GM12878 (cell line): ENCODE measurements at regions not wholly inside any gene's neighbourhood (a gene's known extent, or its start where the extent isn't known, plus 50 kb on each side); places are given as distances from the start of the nearest gene placed in this dataset.

Source experiments
- ATAC-seq: fragments of 200-7000 bp; cut with Tn5 transposase; 3 replicates; pipeline ENCODE4 v1.9.1; 2020; ENCODE audit warnings: mild to moderate bottlenecking, moderate library complexity
- BruUV-seq: library from RNA; stranded (reverse); fragments of 400-500 nt; replicated peaks from 2 replicates; lab custom pipeline; 2021; lab: Mats Ljungman, UMichigan
- CTCF ChIA-PET: fragments of 300-600 bp; sonication (Branson Sonifier 250); formaldehyde crosslinking; extraction: SDS; loops from one replicate; lab custom pipeline; 2021; ENCODE audit warnings: inconsistent platforms; lab: Yijun Ruan, JAX
- POLR2A ChIA-PET: fragments of 350-600 bp; formaldehyde crosslinking; extraction: SDS; loops from one replicate; lab custom pipeline; 2021; ENCODE audit warnings: inconsistent platforms; lab: Charles Lee
- RAD21 ChIA-PET: fragments of 300-600 bp; sonication (Branson Sonifier 250); formaldehyde crosslinking; loops from one replicate; lab custom pipeline; 2023; ENCODE audit warnings: antibody characterized with exemption; ENCODE audit not compliant: unreplicated experiment; lab: Charles Lee
- SMC1A ChIA-PET: fragments of 300-600 bp; sonication (Branson Sonifier 250); formaldehyde crosslinking; loops from one replicate; lab custom pipeline; 2023; ENCODE audit not compliant: unreplicated experiment, uncharacterized antibody; lab: Charles Lee
- DNase-seq: peaks from one replicate; pipeline ENCODE4 v3.0.0-alpha.2; 2011; ENCODE audit warnings: low read depth, low spot score
- FAIRE-seq: peaks from 3 replicates; lab custom pipeline; 2011; peaks lifted over from hg19 to GRCh38; lab: Jason Lieb, UNC
- H2AFZ ChIP-seq: 2 replicates; pipeline ENCODE4 v1.6.0; 2011; ENCODE audit warnings: low read depth, low read length, control low read depth; ENCODE audit not compliant: control insufficient read depth
- H3K27ac ChIP-seq: 2 replicates; pipeline ENCODE4 v1.5.1; 2011; ENCODE audit warnings: control low read depth; ENCODE audit not compliant: control insufficient read depth, insufficient read depth
- H3K27me3 ChIP-seq, 2 experiments: replicated peaks in 1 of 2; 2 replicates each; pipeline versions ENCODE4 v1.6.0 to v1.6.1; 2011; ENCODE audit warnings: low read length in 1 of 2; ENCODE audit not compliant: control insufficient read depth in 2 of 2, insufficient read depth in 2 of 2
- H3K36me3 ChIP-seq, 2 experiments: 2 replicates each; pipeline ENCODE4 v1.5.1; 2011; ENCODE audit warnings: low read length in 1 of 2; ENCODE audit not compliant: control insufficient read depth in 2 of 2, insufficient read depth in 2 of 2
- H3K4me1 ChIP-seq: 2 replicates; pipeline ENCODE4 v1.6.1; 2011; ENCODE audit warnings: mild to moderate bottlenecking, low read length, moderate library complexity, mixed read lengths; ENCODE audit not compliant: control insufficient read depth, insufficient read depth
- H3K4me2 ChIP-seq: 2 replicates; pipeline ENCODE4 v1.6.0; 2011; ENCODE audit warnings: control low read depth; ENCODE audit not compliant: control insufficient read depth, insufficient read depth
- H3K4me3 ChIP-seq: fragments of 200-600 bp; sonication (generic); 2 replicates; pipeline ENCODE4 v1.5.1; 2016
- H3K79me2 ChIP-seq: 2 replicates; pipeline ENCODE4 v1.6.0; 2011; ENCODE audit warnings: low read length; ENCODE audit not compliant: control insufficient read depth, insufficient read depth
- H3K9ac ChIP-seq: 2 replicates; pipeline ENCODE4 v1.8.0; 2011; ENCODE audit warnings: low read length, control low read depth, mixed read lengths; ENCODE audit not compliant: control insufficient read depth, insufficient read depth
- H3K9me3 ChIP-seq: replicated peaks from 3 replicates; pipeline ENCODE4 v1.5.1; 2011; ENCODE audit warnings: mild to moderate bottlenecking, low read length; ENCODE audit not compliant: control insufficient read depth, insufficient read depth
- H4K20me1 ChIP-seq: 2 replicates; pipeline ENCODE4 v1.6.0; 2011; ENCODE audit not compliant: control insufficient read depth, insufficient read depth
- E4F1 ChIP-seq: fragments of 450-650 bp; IDR thresholded peaks from 2 replicates; pipeline ENCODE4 v1.6.1; 2018; ENCODE audit warnings: borderline replicate concordance, mild to moderate bottlenecking; ENCODE audit not compliant: partially characterized antibody
- EP300 ChIP-seq, 2 experiments: fragments of 150-350 bp in 1 of 2; IDR thresholded peaks; 2 replicates each; pipeline ENCODE4 v1.6.1; 2011 to 2012; ENCODE audit warnings: low read depth in 2 of 2, low read length in 2 of 2, borderline replicate concordance in 1 of 2, improper control_type of control experiment in 1 of 2, inconsistent platforms in 1 of 2; ENCODE audit not compliant: control insufficient read depth in 1 of 2
- FOS ChIP-seq: IDR thresholded peaks from 3 replicates; pipeline ENCODE4 v1.6.1; 2011; ENCODE audit warnings: borderline replicate concordance; ENCODE audit not compliant: insufficient read length; ENCODE audit errors: extremely low read depth
- FOXK2 ChIP-seq: fragments of 450-650 bp; IDR thresholded peaks from 2 replicates; pipeline ENCODE4 v1.6.1; 2017; ENCODE audit warnings: mild to moderate bottlenecking, moderate library complexity
- IKZF1 ChIP-seq: fragments of 450-650 bp; conservative IDR thresholded peaks from 2 replicates; pipeline ENCODE4 v1.6.1; 2017; ENCODE audit warnings: antibody characterized with exemption, mild to moderate bottlenecking
- NFXL1 ChIP-seq: fragments of 450-650 bp; IDR thresholded peaks from 2 replicates; pipeline ENCODE4 v1.6.1; 2017; ENCODE audit warnings: antibody characterized with exemption, mild to moderate bottlenecking, borderline replicate concordance
- PKNOX1 ChIP-seq: fragments of 450-650 bp; IDR thresholded peaks from 2 replicates; pipeline ENCODE4 v1.6.1; 2016; ENCODE audit warnings: mild to moderate bottlenecking
- PML ChIP-seq: IDR thresholded peaks from 2 replicates; pipeline ENCODE4 v1.6.1; 2012; ENCODE audit warnings: low read length, inconsistent platforms
- RAD21 ChIP-seq: IDR thresholded peaks from 2 replicates; pipeline ENCODE4 v1.6.1; 2011; ENCODE audit warnings: mild to moderate bottlenecking, low read depth, low read length, moderate library complexity; ENCODE audit not compliant: insufficient read depth
- SIN3A ChIP-seq: IDR thresholded peaks from 2 replicates; pipeline ENCODE4 v1.6.1; 2012; ENCODE audit warnings: low read depth, low read length, improper control_type of control experiment
- SIX5 ChIP-seq: IDR thresholded peaks from 2 replicates; pipeline ENCODE4 v1.6.1; 2011; ENCODE audit warnings: mild to moderate bottlenecking, low read depth, low read length, moderate library complexity; ENCODE audit not compliant: severe bottlenecking
- STAT3 ChIP-seq: IDR thresholded peaks from 2 replicates; pipeline ENCODE4 v1.6.1; 2011; ENCODE audit warnings: low read depth, low read length, improper control_type of control experiment
- ZNF687 ChIP-seq: fragments of 450-650 bp; IDR thresholded peaks from 2 replicates; pipeline ENCODE4 v1.6.1; 2017; ENCODE audit warnings: mild to moderate bottlenecking, moderate library complexity
- WGBS: methylation state at CpG from one replicate; pipeline ENCODE4 v1.1.6; 2016; ENCODE audit warnings: low lambda C conversion rate; ENCODE audit not compliant: insufficient replicate concordance, insufficient coverage; ENCODE audit errors: missing lambda C conversion rate; 5-methylcytosine and 5-hydroxymethylcytosine counted together
- in situ Hi-C: fragments of 300-500 bp; cut with MboI; formaldehyde crosslinking; loops from 9 replicates; pipeline ENCODE4 v1.14.3; 2018; ENCODE audit warnings: mixed read lengths
- intact Hi-C: fragments of 100-400 bp; cut with micrococcal nuclease; formaldehyde crosslinking; loops from one replicate; pipeline ENCODE4 v1.14.2; 2022; ENCODE audit not compliant: unreplicated experiment

GRCh38 chr1:222021129-222021528 is 279.2 kb upstream of the DUSP10 start:
- no peak for FAIRE-seq
- Histone ChIP-seq H2AFZ (no peak overlapping the region), H3K4me1 (no peaks in the 10 kb centered on the region), H3K79me2 (no peaks in the 10 kb centered on the region), H3K9me3 (no peaks in the 10 kb centered on the region), H3K27ac (no peak overlapping the region), H3K36me3 (no peaks in the 10 kb centered on the region), H3K27me3 (no peaks in the 10 kb centered on the region), H4K20me1 (no peaks in the 10 kb centered on the region), H3K4me3 (no peak overlapping the region), H3K9ac (no peak overlapping the region), H3K4me2 (no peak overlapping the region)
- no peak for ATAC-seq
- no TSS peak for BruUV-seq
- ChIA-PET CTCF (interaction anchor here (0.6 kb wide), 1 partner anchor 9 kb away, joined by 4 read pairs; no protein-coding TSS in a partner anchor), RAD21 (interaction anchor here (1.3 to 1.6 kb wide), 2 partner anchors 12 to 150 kb away, joined by 3 to 6 read pairs; no protein-coding TSS in a partner anchor), SMC1A (interaction anchor here (0.7 to 1.9 kb wide), 5 partner anchors 27 to 279 kb away, joined by 3 to 5 read pairs (median 3); partner anchors contain the start of gene DUSP10), POLR2A (interaction anchor here (0.6 kb wide), 1 partner anchor 113 kb away, joined by 4 read pairs; no protein-coding TSS in a partner anchor)
- in situ Hi-C loops (no loop called here), intact Hi-C loops (no loop called here)
- WGBS: 70% methylated on average over 5 of the region's 5 CpGs
- DNase-seq: no peak
- TF ChIP-seq SIN3A: no peak
- no peak for TF ChIP-seq FOS
- TF ChIP-seq SIX5: no peak
- TF ChIP-seq PML: no peak
- no peak for TF ChIP-seq FOXK2
- no peak for TF ChIP-seq IKZF1
- TF ChIP-seq STAT3: no peak
- no peak for TF ChIP-seq PKNOX1
- TF ChIP-seq NFXL1: no peak
- no peak for TF ChIP-seq RAD21
- TF ChIP-seq ZNF687: no peak
- no peak for TF ChIP-seq E4F1
- no peak for TF ChIP-seq EP300 (IDR thresholded peaks at IDR 0.05; ENCODE audit: borderline replicate concordance in 1 of 2, control insufficient read depth in 1 of 2, low read depth in 2 of 2, low read length in 2 of 2)
